ENCODE measurements at regions not wholly inside any gene's neighbourhood (a gene's known extent, or its start where the extent isn't known, plus 50 kb on each side); places are given as distances from the start of the nearest gene placed in this dataset.

GRCh38 chr11:15839061-15839460 lies 517.3 kb downstream of the SOX6 start:
- no peak for TF ChIP-seq CTCF (IDR thresholded peaks at IDR 0.05)
- TF ChIP-seq, protein P1, sequence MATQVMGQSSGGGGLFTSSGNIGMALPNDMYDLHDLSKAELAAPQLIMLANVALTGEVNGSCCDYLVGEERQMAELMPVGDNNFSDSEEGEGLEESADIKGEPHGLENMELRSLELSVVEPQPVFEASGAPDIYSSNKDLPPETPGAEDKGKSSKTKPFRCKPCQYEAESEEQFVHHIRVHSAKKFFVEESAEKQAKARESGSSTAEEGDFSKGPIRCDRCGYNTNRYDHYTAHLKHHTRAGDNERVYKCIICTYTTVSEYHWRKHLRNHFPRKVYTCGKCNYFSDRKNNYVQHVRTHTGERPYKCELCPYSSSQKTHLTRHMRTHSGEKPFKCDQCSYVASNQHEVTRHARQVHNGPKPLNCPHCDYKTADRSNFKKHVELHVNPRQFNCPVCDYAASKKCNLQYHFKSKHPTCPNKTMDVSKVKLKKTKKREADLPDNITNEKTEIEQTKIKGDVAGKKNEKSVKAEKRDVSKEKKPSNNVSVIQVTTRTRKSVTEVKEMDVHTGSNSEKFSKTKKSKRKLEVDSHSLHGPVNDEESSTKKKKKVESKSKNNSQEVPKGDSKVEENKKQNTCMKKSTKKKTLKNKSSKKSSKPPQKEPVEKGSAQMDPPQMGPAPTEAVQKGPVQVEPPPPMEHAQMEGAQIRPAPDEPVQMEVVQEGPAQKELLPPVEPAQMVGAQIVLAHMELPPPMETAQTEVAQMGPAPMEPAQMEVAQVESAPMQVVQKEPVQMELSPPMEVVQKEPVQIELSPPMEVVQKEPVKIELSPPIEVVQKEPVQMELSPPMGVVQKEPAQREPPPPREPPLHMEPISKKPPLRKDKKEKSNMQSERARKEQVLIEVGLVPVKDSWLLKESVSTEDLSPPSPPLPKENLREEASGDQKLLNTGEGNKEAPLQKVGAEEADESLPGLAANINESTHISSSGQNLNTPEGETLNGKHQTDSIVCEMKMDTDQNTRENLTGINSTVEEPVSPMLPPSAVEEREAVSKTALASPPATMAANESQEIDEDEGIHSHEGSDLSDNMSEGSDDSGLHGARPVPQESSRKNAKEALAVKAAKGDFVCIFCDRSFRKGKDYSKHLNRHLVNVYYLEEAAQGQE (IDR thresholded peaks at IDR 0.05; ENCODE audit: insufficient read depth in 1 of 2, low read depth in 2 of 2, low read length in 1 of 2): no peak
- TF ChIP-seq TCF7L2 (IDR thresholded peaks at IDR 0.05; ENCODE audit: low read depth, low read length): no peak
- no peak for TF ChIP-seq POLR2AphosphoS5 (IDR thresholded peaks at IDR 0.05; ENCODE audit: low read depth, low read length)

Measured in Panc1 (cell line).